ENCODE measurements at regions not wholly inside any gene's neighbourhood (a gene's known extent, or its start where the extent isn't known, plus 50 kb on each side); places are given as distances from the start of the nearest gene placed in this dataset.

DNA sequence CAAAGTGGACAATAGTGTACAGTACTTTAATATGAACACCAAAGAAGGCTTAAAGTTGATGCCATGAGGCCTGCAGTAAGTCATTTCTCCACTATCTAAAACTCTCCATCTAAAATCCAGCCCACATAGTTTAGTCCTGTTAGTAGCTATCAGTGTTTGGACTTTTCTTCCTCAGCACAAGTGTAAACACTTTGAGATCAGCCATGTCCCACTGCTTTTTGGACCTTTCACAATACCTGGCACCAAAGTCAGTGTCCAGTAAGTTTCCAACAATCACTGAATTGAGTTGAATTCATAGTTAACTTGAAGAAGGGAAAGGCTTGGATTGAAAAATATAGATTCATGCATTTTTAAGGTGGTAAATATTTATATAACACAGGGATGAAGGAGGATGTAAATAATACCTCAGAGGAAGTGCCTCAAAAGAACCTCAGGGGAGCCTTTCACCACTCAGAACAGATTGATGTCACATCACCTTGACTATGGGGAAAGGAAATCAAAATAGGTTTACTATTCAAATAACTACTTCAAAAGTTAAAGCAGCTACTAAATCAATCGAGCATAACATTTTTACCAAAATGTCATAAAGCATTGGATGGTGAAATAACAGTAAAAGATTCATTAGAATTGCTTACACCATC lies 76.7 kb downstream of the FTHL17 start:
- no peak for TF ChIP-seq GATA3 (IDR thresholded peaks at IDR 0.05; ENCODE audit: low read depth, low read length)
- TF ChIP-seq GATA2 (IDR thresholded peaks at IDR 0.05; ENCODE audit: low read depth, low read length): no peak

Measured in SH-SY5Y (cell line).